ENCODE measurements at regions not wholly inside any gene's neighbourhood (a gene's known extent, or its start where the extent isn't known, plus 50 kb on each side); places are given as distances from the start of the nearest gene placed in this dataset.

- Histone ChIP-seq H3K27ac (ENCODE audit: insufficient read depth, low read depth, low read length) (no peak overlapping the region), H2AFZ (ENCODE audit: low read depth, low read length) (no peak overlapping the region), H4K20me1 (replicated peaks; ENCODE audit: control insufficient read depth, extremely low read depth, insufficient read depth, low read length) (no peaks in the 10 kb centered on the region), H3K4me1 (ENCODE audit: control insufficient read depth, extremely low read depth, insufficient read depth, low read length) (peaks cover 8% of the 10 kb centered on the region), H3K27me3 (ENCODE audit: control insufficient read depth in 2 of 2, insufficient read depth in 2 of 2, low read length in 2 of 2) (no peaks in the 10 kb centered on the region), H3K9me3 (replicated peaks; ENCODE audit: control insufficient read depth, insufficient read depth, low read length) (no peaks in the 10 kb centered on the region), H3K36me3 (ENCODE audit: control insufficient read depth in 2 of 2, extremely low read depth in 1 of 2, insufficient read depth in 2 of 2, low read length in 2 of 2) (no peaks in the 10 kb centered on the region), H3K9me1 (replicated peaks; ENCODE audit: control insufficient read depth, extremely low read depth, insufficient read depth, low read length) (no peaks in the 10 kb centered on the region), H3K9ac (replicated peaks; ENCODE audit: extremely low read depth, insufficient read depth, low read length) (no peak overlapping the region), H3K4me2 (ENCODE audit: insufficient read depth, low read length) (no peak overlapping the region), H3K79me2 (ENCODE audit: control insufficient read depth, insufficient read depth, low read length) (no peaks in the 10 kb centered on the region), H3K4me3 (replicated peaks in 1 of 3; ENCODE audit: insufficient read depth in 1 of 3, low read depth in 1 of 3, low read length in 3 of 3) (no peak overlapping the region)
- intact Hi-C loops (cut with micrococcal nuclease) (no loop called here), dilution Hi-C loops (cut with MboI; ENCODE audit: extremely low pct_ligation_motif_present, low sequenced_read_pairs) (no loop called here)
- no TSS peak for BruUV-seq (replicated peaks)
- DNase-seq (ENCODE audit: low read depth, low spot score) = no peak
- CTCF ChIA-PET = interaction anchor here (0.7 to 2.8 kb wide), 5 partner anchors 11 to 35 kb away, joined by 3 to 10 read pairs (median 4); no protein-coding TSS in a partner anchor
- no peak for FAIRE-seq
- POLR2A ChIA-PET = no interaction called here
- TF ChIP-seq POLR2A (IDR thresholded peaks at IDR 0.05; ENCODE audit: low read depth, low read length) (no peak), EZH2 (IDR thresholded peaks at IDR 0.05; ENCODE audit: borderline replicate concordance, low read depth, low read length, severe bottlenecking) (no peak), FOS (IDR thresholded peaks at IDR 0.05; ENCODE audit: borderline replicate concordance, insufficient read depth, low read length) (no peak), JUN (IDR thresholded peaks at IDR 0.05; ENCODE audit: borderline replicate concordance, insufficient read depth, insufficient read length, low read depth) (no peak), MYC (IDR thresholded peaks at IDR 0.05; ENCODE audit: low read depth, low read length) (no peak), CTCF (IDR thresholded peaks at IDR 0.05; ENCODE audit: extremely low read depth in 1 of 2, insufficient read depth in 1 of 2, low read depth in 1 of 2, low read length in 2 of 2) (no peak), GATA2 (IDR thresholded peaks at IDR 0.05; ENCODE audit: insufficient read depth, insufficient read length, low read depth, low read length) (no peak), POLR2AphosphoS5 (IDR thresholded peaks at IDR 0.05; ENCODE audit: insufficient read depth, low read depth, low read length) (no peak), MAX (IDR thresholded peaks at IDR 0.05; ENCODE audit: insufficient read depth, insufficient read length) (no peak)
These were observed 63.8 kb upstream of the BZW1 start for GRCh38 chr2:200747668-200748618.

Data from endothelial cell of umbilical vein (primary cell).